ENCODE measurements at regions not wholly inside any gene's neighbourhood (a gene's known extent, or its start where the extent isn't known, plus 50 kb on each side); places are given as distances from the start of the nearest gene placed in this dataset.

GRCh38 chr6:82571455-82571854 is 207.8 kb downstream of the TPBG start:
- H3K36me3 Mint-ChIP-seq (ENCODE audit: low read depth) = no peaks in the 10 kb centered on the region
- ChIA-PET POLR2A (no interaction called here), CTCF (no interaction called here)
- H3K27ac Mint-ChIP-seq = no peak overlapping the region
- H3K4me1 Mint-ChIP-seq = no peaks in the 10 kb centered on the region
- DNase-seq = no peak
- no peaks in the 10 kb centered on the region for H3K9me3 Mint-ChIP-seq
- no peaks in the 10 kb centered on the region for H3K27me3 Mint-ChIP-seq
- no peak overlapping the region for H3K4me3 Mint-ChIP-seq

GRCh38 chr6:82573254-82573972 is 209.8 kb downstream of the TPBG start:
- Mint-ChIP-seq H3K36me3 (ENCODE audit: low read depth) (no peaks in the 10 kb centered on the region), H3K4me3 (no peak overlapping the region), H3K27ac (no peak overlapping the region), H3K9me3 (no peaks in the 10 kb centered on the region), H3K27me3 (no peaks in the 10 kb centered on the region), H3K4me1 (no peaks in the 10 kb centered on the region)
- ChIA-PET POLR2A (no interaction called here), CTCF (no interaction called here)
- DNase-seq = no peak

- DNase-seq = no peak
- no peaks in the 10 kb centered on the region for H3K9me3 Mint-ChIP-seq
- no peak overlapping the region for H3K27ac Mint-ChIP-seq
- ChIA-PET CTCF (no interaction called here), POLR2A (no interaction called here)
- no peaks in the 10 kb centered on the region for H3K36me3 Mint-ChIP-seq (ENCODE audit: low read depth)
- H3K4me3 Mint-ChIP-seq = no peak overlapping the region
- no peaks in the 10 kb centered on the region for H3K4me1 Mint-ChIP-seq
- H3K27me3 Mint-ChIP-seq = peaks cover 4% of the 10 kb centered on the region
Observed at GRCh38 chr6:82576284-82576683, 212.7 kb downstream of the TPBG start.

GRCh38 chr6:82584194-82584695 is 220.6 kb downstream of the TPBG start:
- Mint-ChIP-seq H3K4me3 (no peak overlapping the region), H3K27me3 (no peaks in the 10 kb centered on the region), H3K4me1 (no peaks in the 10 kb centered on the region), H3K27ac (no peak overlapping the region), H3K36me3 (ENCODE audit: low read depth) (no peaks in the 10 kb centered on the region), H3K9me3 (no peaks in the 10 kb centered on the region)
- DNase-seq = no peak
- ChIA-PET CTCF (no interaction called here), POLR2A (no interaction called here)

- CTCF ChIA-PET = no interaction called here
- no peak overlapping the region for H3K4me3 Mint-ChIP-seq
- no peaks in the 10 kb centered on the region for H3K36me3 Mint-ChIP-seq (ENCODE audit: low read depth)
Observed at GRCh38 chr6:82584856-82585255, 221.2 kb downstream of the TPBG start.

GRCh38 chr6:82588020-82588419 is 224.4 kb downstream of the TPBG start:
- no peaks in the 10 kb centered on the region for H3K27me3 Mint-ChIP-seq
- CTCF ChIA-PET = no interaction called here
- H3K27ac Mint-ChIP-seq = no peak overlapping the region
- no peak overlapping the region for H3K4me3 Mint-ChIP-seq
- no peaks in the 10 kb centered on the region for H3K36me3 Mint-ChIP-seq (ENCODE audit: low read depth)
- no peaks in the 10 kb centered on the region for H3K9me3 Mint-ChIP-seq
- POLR2A ChIA-PET = no interaction called here
- no peak for DNase-seq
- H3K4me1 Mint-ChIP-seq = peaks cover 4% of the 10 kb centered on the region

More at GRCh38 chr6:82584856-82585255, 221.2 kb downstream of the TPBG start:
- no peak for DNase-seq
- peaks cover 3% of the 10 kb centered on the region for H3K4me1 Mint-ChIP-seq
- no peaks in the 10 kb centered on the region for H3K27me3 Mint-ChIP-seq
- no peak overlapping the region for H3K27ac Mint-ChIP-seq
- no peaks in the 10 kb centered on the region for H3K9me3 Mint-ChIP-seq
- POLR2A ChIA-PET = no interaction called here

GRCh38 chr6:82588859-82589412 is 225.3 kb downstream of the TPBG start:
- ChIA-PET CTCF (no interaction called here), POLR2A (no interaction called here)
- Mint-ChIP-seq H3K4me3 (no peak overlapping the region), H3K36me3 (ENCODE audit: low read depth) (no peaks in the 10 kb centered on the region), H3K27me3 (no peaks in the 10 kb centered on the region), H3K4me1 (peaks cover 4% of the 10 kb centered on the region), H3K9me3 (no peaks in the 10 kb centered on the region), H3K27ac (no peak overlapping the region)
- DNase-seq = no peak

- Mint-ChIP-seq H3K9me3 (no peaks in the 10 kb centered on the region), H3K4me1 (peaks cover 4% of the 10 kb centered on the region), H3K4me3 (no peak overlapping the region), H3K36me3 (ENCODE audit: low read depth) (no peaks in the 10 kb centered on the region), H3K27ac (no peak overlapping the region), H3K27me3 (no peaks in the 10 kb centered on the region)
- ChIA-PET CTCF (no interaction called here), POLR2A (no interaction called here)
- DNase-seq = no peak
Observed at GRCh38 chr6:82589509-82590206, 226.0 kb downstream of the TPBG start.

- H3K4me1 Mint-ChIP-seq = no peaks in the 10 kb centered on the region
- H3K27me3 Mint-ChIP-seq = peaks cover 3% of the 10 kb centered on the region
- H3K4me3 Mint-ChIP-seq = no peak overlapping the region
- no peaks in the 10 kb centered on the region for H3K9me3 Mint-ChIP-seq
- no peak overlapping the region for H3K27ac Mint-ChIP-seq
- CTCF ChIA-PET = no interaction called here
- no peak for DNase-seq
- POLR2A ChIA-PET = no interaction called here
- H3K36me3 Mint-ChIP-seq (ENCODE audit: low read depth) = no peaks in the 10 kb centered on the region
Observed at GRCh38 chr6:82597201-82597600, 233.6 kb downstream of the TPBG start.

- ChIA-PET CTCF (no interaction called here), POLR2A (no interaction called here)
- no peak for DNase-seq
- Mint-ChIP-seq H3K4me3 (no peak overlapping the region), H3K36me3 (ENCODE audit: low read depth) (no peaks in the 10 kb centered on the region), H3K27ac (no peak overlapping the region), H3K9me3 (no peaks in the 10 kb centered on the region), H3K27me3 (no peaks in the 10 kb centered on the region), H3K4me1 (no peaks in the 10 kb centered on the region)
Observed at GRCh38 chr6:82602776-82603175, 239.2 kb downstream of the TPBG start.

- Mint-ChIP-seq H3K4me3 (no peak overlapping the region), H3K4me1 (no peaks in the 10 kb centered on the region), H3K9me3 (no peaks in the 10 kb centered on the region), H3K27ac (no peak overlapping the region), H3K36me3 (ENCODE audit: low read depth) (no peaks in the 10 kb centered on the region), H3K27me3 (no peaks in the 10 kb centered on the region)
- ChIA-PET CTCF (no interaction called here), POLR2A (no interaction called here)
- DNase-seq = no peak
Observed at GRCh38 chr6:82603871-82604270, 240.3 kb downstream of the TPBG start.

GRCh38 chr6:82607998-82608725 is 244.5 kb downstream of the TPBG start:
- no peaks in the 10 kb centered on the region for H3K27me3 Mint-ChIP-seq
- no peak for DNase-seq
- H3K9me3 Mint-ChIP-seq = no peaks in the 10 kb centered on the region
- H3K4me1 Mint-ChIP-seq = no peaks in the 10 kb centered on the region
- H3K27ac Mint-ChIP-seq = no peak overlapping the region
- H3K4me3 Mint-ChIP-seq = no peak overlapping the region
- ChIA-PET POLR2A (no interaction called here), CTCF (no interaction called here)
- H3K36me3 Mint-ChIP-seq (ENCODE audit: low read depth) = no peaks in the 10 kb centered on the region

GRCh38 chr6:82608781-82609180 is 245.2 kb downstream of the TPBG start:
- ChIA-PET POLR2A (no interaction called here), CTCF (no interaction called here)
- no peaks in the 10 kb centered on the region for H3K27me3 Mint-ChIP-seq
- H3K4me1 Mint-ChIP-seq = no peaks in the 10 kb centered on the region
- no peak overlapping the region for H3K4me3 Mint-ChIP-seq
- H3K36me3 Mint-ChIP-seq (ENCODE audit: low read depth) = no peaks in the 10 kb centered on the region
- no peaks in the 10 kb centered on the region for H3K9me3 Mint-ChIP-seq
- no peak for DNase-seq
- H3K27ac Mint-ChIP-seq = no peak overlapping the region
